BLaER1 (cell line): ENCODE measurements at regions not wholly inside any gene's neighbourhood (a gene's known extent, or its start where the extent isn't known, plus 50 kb on each side); places are given as distances from the start of the nearest gene placed in this dataset.

ENCODE experiments used
- H3K27ac ChIP-seq: shearing (Covaris generic); formaldehyde crosslinking; 2 replicates; pipeline ENCODE4 v1.8.1; 2022
- H3K27me3 ChIP-seq: shearing (Covaris generic); formaldehyde crosslinking; 2 replicates; pipeline ENCODE4 v1.8.1; 2022
- H3K36me3 ChIP-seq: shearing (Covaris generic); formaldehyde crosslinking; 2 replicates; pipeline ENCODE4 v1.8.1; 2022
- H3K4me1 ChIP-seq: shearing (Covaris generic); formaldehyde crosslinking; 2 replicates; pipeline ENCODE4 v1.8.1; 2022
- H3K4me2 ChIP-seq: shearing (Covaris generic); formaldehyde crosslinking; 2 replicates; pipeline ENCODE4 v1.8.1; 2022
- H3K4me3 ChIP-seq: shearing (Covaris generic); formaldehyde crosslinking; 2 replicates; pipeline ENCODE4 v1.8.1; 2022
- H3K9ac ChIP-seq: shearing (Covaris generic); formaldehyde crosslinking; 2 replicates; pipeline ENCODE4 v1.8.1; 2022
- H3K9me3 ChIP-seq: shearing (Covaris generic); formaldehyde crosslinking; 2 replicates; pipeline ENCODE4 v1.8.1; 2022
- H4K20me1 ChIP-seq: shearing (Covaris generic); formaldehyde crosslinking; 2 replicates; pipeline ENCODE4 v1.8.1; 2022
- Cebpa-rat ChIP-seq: shearing (Covaris generic); IDR thresholded peaks from 2 replicates; pipeline ENCODE4 v1.8.1; 2022

DNA sequence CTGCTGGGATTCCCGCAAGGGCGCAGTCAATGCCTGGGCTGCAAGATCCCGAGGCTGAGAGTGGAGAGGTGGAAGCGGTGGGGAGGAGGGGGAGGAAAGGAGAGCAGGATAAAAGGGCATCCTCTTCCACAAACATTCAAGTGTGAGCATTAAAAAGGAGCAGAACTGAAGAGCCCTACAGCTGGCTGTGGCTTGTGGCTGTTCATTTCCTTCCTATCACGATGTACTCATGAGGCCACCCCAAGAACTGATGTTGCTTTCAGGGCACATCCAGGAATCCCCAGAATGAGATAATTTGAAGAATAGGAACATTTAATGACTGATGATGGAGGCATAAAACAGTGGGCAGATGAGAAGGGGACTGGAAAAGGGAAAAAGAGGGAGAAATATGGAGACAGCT lies 230.8 kb upstream of the SMIM21 start:
- Histone ChIP-seq H4K20me1 (no peaks in the 10 kb centered on the region), H3K9ac (peak overlapping the region; percentile 70), H3K4me2 (peak overlapping the region; percentile 95), H3K36me3 (no peaks in the 10 kb centered on the region), H3K4me1 (peaks cover 66% of the 10 kb centered on the region), H3K9me3 (peaks cover 26% of the 10 kb centered on the region), H3K27me3 (no peaks in the 10 kb centered on the region), H3K27ac (peak overlapping the region; percentile 93), H3K4me3 (peak overlapping the region; percentile 54)
- TF ChIP-seq Cebpa-rat = no peak

GRCh38 chr18:75656563-75657247 lies 229.2 kb upstream of the SMIM21 start:
- TF ChIP-seq Cebpa-rat = no peak
- peak overlapping the region; percentile 95 for H3K4me2 ChIP-seq
- H3K27me3 ChIP-seq = no peaks in the 10 kb centered on the region
- H3K4me1 ChIP-seq = peaks cover 59% of the 10 kb centered on the region
- H3K27ac ChIP-seq = peak overlapping the region; percentile 93
- H4K20me1 ChIP-seq = no peaks in the 10 kb centered on the region
- H3K36me3 ChIP-seq = no peaks in the 10 kb centered on the region
- H3K4me3 ChIP-seq = no peak overlapping the region
- H3K9ac ChIP-seq = no peak overlapping the region
- H3K9me3 ChIP-seq = peaks cover 12% of the 10 kb centered on the region

- Histone ChIP-seq H3K27me3 (no peaks in the 10 kb centered on the region), H3K9ac (peak overlapping the region; percentile 63; the same call in 1 of the 2 replicates), H3K4me3 (0 out of 2 replicates have a peak overlapping the region, but pooled peaks have one; percentile 37), H3K27ac (peak overlapping the region; percentile 93), H3K36me3 (no peaks in the 10 kb centered on the region), H4K20me1 (no peaks in the 10 kb centered on the region), H3K4me1 (peaks cover 59% of the 10 kb centered on the region), H3K4me2 (peak overlapping the region; percentile 74), H3K9me3 (peaks cover 11% of the 10 kb centered on the region)
- TF ChIP-seq Cebpa-rat = no peak
These were observed 228.5 kb upstream of the SMIM21 start for GRCh38 chr18:75656035-75656434.

GRCh38 chr18:75654851-75655751 lies 227.6 kb upstream of the SMIM21 start:
- peak overlapping the region; percentile 74 for H3K4me2 ChIP-seq
- H3K9me3 ChIP-seq = peaks cover 3% of the 10 kb centered on the region; the same call in 1 of the 2 replicates
- H3K4me3 ChIP-seq = peak overlapping the region; percentile 37; the same call in 1 of the 2 replicates
- H3K27ac ChIP-seq = peak overlapping the region; percentile 93
- H3K4me1 ChIP-seq = peaks cover 59% of the 10 kb centered on the region
- no peaks in the 10 kb centered on the region for H4K20me1 ChIP-seq
- H3K27me3 ChIP-seq = no peaks in the 10 kb centered on the region
- no peak for TF ChIP-seq Cebpa-rat
- H3K9ac ChIP-seq = peak overlapping the region; percentile 63
- no peaks in the 10 kb centered on the region for H3K36me3 ChIP-seq

GRCh38 chr18:75654386-75654785 lies 226.9 kb upstream of the SMIM21 start:
- TF ChIP-seq Cebpa-rat = no peak
- peak overlapping the region; percentile 74 for H3K4me2 ChIP-seq
- no peak overlapping the region for H3K4me3 ChIP-seq
- no peaks in the 10 kb centered on the region for H3K36me3 ChIP-seq
- H3K27ac ChIP-seq = peak overlapping the region; percentile 93
- H3K4me1 ChIP-seq = peaks cover 59% of the 10 kb centered on the region
- H3K9me3 ChIP-seq = no peaks in the 10 kb centered on the region
- no peaks in the 10 kb centered on the region for H3K27me3 ChIP-seq
- no peaks in the 10 kb centered on the region for H4K20me1 ChIP-seq
- H3K9ac ChIP-seq = no peak overlapping the region

GRCh38 chr18:75652528-75652927 lies 225.0 kb upstream of the SMIM21 start:
- no peak overlapping the region for H3K4me3 ChIP-seq
- no peak overlapping the region for H3K4me2 ChIP-seq
- TF ChIP-seq Cebpa-rat = no peak
- H3K36me3 ChIP-seq = no peaks in the 10 kb centered on the region
- no peak overlapping the region for H3K27ac ChIP-seq
- no peaks in the 10 kb centered on the region for H3K27me3 ChIP-seq
- peaks cover 42% of the 10 kb centered on the region for H3K4me1 ChIP-seq
- H4K20me1 ChIP-seq = no peaks in the 10 kb centered on the region
- 0 out of 2 replicates have a peak, but pooled peaks cover 4% of the 10 kb centered on the region for H3K9me3 ChIP-seq
- no peak overlapping the region for H3K9ac ChIP-seq

GRCh38 chr18:75644871-75645270 lies 217.4 kb upstream of the SMIM21 start:
- no peak for TF ChIP-seq Cebpa-rat
- no peaks in the 10 kb centered on the region for H3K27me3 ChIP-seq
- no peak overlapping the region for H3K27ac ChIP-seq
- H4K20me1 ChIP-seq = no peaks in the 10 kb centered on the region
- no peak overlapping the region for H3K9ac ChIP-seq
- H3K4me3 ChIP-seq = no peak overlapping the region
- H3K36me3 ChIP-seq = no peaks in the 10 kb centered on the region
- no peak overlapping the region for H3K4me2 ChIP-seq
- H3K9me3 ChIP-seq = peaks cover 19% of the 10 kb centered on the region; the same call in 1 of the 2 replicates
- peaks cover 33% of the 10 kb centered on the region for H3K4me1 ChIP-seq

DNA sequence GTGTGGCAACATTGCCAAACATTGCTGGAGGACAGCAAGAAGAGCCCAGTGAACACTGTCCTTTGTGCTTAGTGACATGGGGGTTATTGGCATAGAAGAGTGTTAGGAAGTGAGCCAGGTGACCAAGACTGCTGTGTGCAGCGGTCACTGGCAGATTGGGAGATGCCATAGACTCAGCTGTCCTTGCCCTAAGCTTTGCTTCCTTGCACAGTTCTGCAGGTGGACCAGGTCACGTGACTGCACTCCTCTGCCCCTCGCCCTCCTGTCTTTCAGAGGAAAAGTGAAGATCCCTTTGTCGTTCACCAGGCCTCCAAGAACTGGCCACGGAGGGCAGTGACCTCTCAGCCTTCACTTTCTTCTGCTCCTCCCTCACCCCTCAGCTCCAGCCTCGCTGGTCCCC lies 215.6 kb upstream of the SMIM21 start:
- H3K27ac ChIP-seq = no peak overlapping the region; the same call in 1 of the 2 replicates
- no peak overlapping the region; the same call in 1 of the 2 replicates for H3K4me2 ChIP-seq
- no peaks in the 10 kb centered on the region for H3K27me3 ChIP-seq
- no peak overlapping the region for H3K4me3 ChIP-seq
- peaks cover 46% of the 10 kb centered on the region for H3K4me1 ChIP-seq
- no peak for TF ChIP-seq Cebpa-rat
- peaks cover 14% of the 10 kb centered on the region; the same call in 1 of the 2 replicates for H3K9me3 ChIP-seq
- H3K9ac ChIP-seq = no peak overlapping the region
- no peaks in the 10 kb centered on the region for H4K20me1 ChIP-seq
- no peaks in the 10 kb centered on the region for H3K36me3 ChIP-seq

DNA sequence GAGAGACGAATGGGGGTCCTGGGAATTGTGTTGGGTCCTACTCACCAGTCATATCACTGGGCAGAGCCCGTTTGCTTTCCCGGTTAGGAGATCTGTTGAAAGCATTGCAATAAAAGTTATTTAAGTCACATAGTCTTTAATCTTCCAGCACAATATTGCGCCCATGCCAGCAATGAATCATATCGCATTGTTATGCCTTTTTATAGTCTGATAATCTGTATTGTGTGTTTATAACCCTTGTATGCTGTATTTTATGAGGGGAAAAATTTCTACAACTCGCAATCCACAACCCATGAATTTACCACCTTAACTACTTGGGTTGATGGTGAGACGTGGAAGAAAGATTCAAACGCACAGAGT lies 211.9 kb upstream of the SMIM21 start:
- H3K27ac ChIP-seq = 0 out of 2 replicates have a peak overlapping the region, but pooled peaks have one; percentile 61
- H3K9me3 ChIP-seq = no peaks in the 10 kb centered on the region

More for the DNA sequence above, 211.9 kb upstream of the SMIM21 start:
- peaks cover 58% of the 10 kb centered on the region for H3K4me1 ChIP-seq
- H3K27me3 ChIP-seq = no peaks in the 10 kb centered on the region
- no peak overlapping the region for H3K9ac ChIP-seq
- no peak for TF ChIP-seq Cebpa-rat
- H4K20me1 ChIP-seq = no peaks in the 10 kb centered on the region
- H3K4me2 ChIP-seq = no peak overlapping the region
- H3K4me3 ChIP-seq = no peak overlapping the region
- H3K36me3 ChIP-seq = no peaks in the 10 kb centered on the region
